ENCODE measurements at regions not wholly inside any gene's neighbourhood (a gene's known extent, or its start where the extent isn't known, plus 50 kb on each side); places are given as distances from the start of the nearest gene placed in this dataset.
"Not testable (repeated sequence)": the region's sequence is repeated elsewhere in the genome, so short reads cannot be mapped to it uniquely, and the experiment has no call there.

GRCh38 chr2:49804111-49804510 is 649.8 kb upstream of the FSHR start:
- DNase-seq (ENCODE audit: low spot score) = no peak

GRCh38 chr2:49801898-49802450 is 647.7 kb upstream of the FSHR start:
- no peak for DNase-seq (ENCODE audit: low spot score)

GRCh38 chr2:49798570-49798969 is 644.3 kb upstream of the FSHR start:
- no peak for DNase-seq (ENCODE audit: low spot score)

GRCh38 chr2:49796266-49796665 is 642.0 kb upstream of the FSHR start:
- no peak for DNase-seq (ENCODE audit: low spot score)

GRCh38 chr2:49794396-49794795 is 640.1 kb upstream of the FSHR start:
- DNase-seq (ENCODE audit: low spot score) = no peak

- DNase-seq (ENCODE audit: low spot score) = no peak
These were observed 634.0 kb upstream of the FSHR start for GRCh38 chr2:49788300-49788699.

- no peak for DNase-seq (ENCODE audit: low spot score)
These were observed 626.6 kb upstream of the FSHR start for GRCh38 chr2:49780949-49781348.

GRCh38 chr2:49772299-49772970 is 618.1 kb upstream of the FSHR start:
- no peak for DNase-seq (ENCODE audit: low spot score)

- no peak for DNase-seq (ENCODE audit: low spot score)
These were observed 616.6 kb upstream of the FSHR start for GRCh38 chr2:49770919-49771318.

GRCh38 chr2:49767316-49767715 is 613.0 kb upstream of the FSHR start:
- DNase-seq (ENCODE audit: low spot score) = no peak

- no peak for DNase-seq (ENCODE audit: low spot score)
These were observed 601.5 kb upstream of the FSHR start for GRCh38 chr2:49755777-49756176.

GRCh38 chr2:49754381-49754780 is 600.1 kb upstream of the FSHR start:
- DNase-seq (ENCODE audit: low spot score) = no peak

GRCh38 chr2:49753344-49753985 is 599.1 kb upstream of the FSHR start:
- no peak for DNase-seq (ENCODE audit: low spot score)

GRCh38 chr2:49737606-49738005 is 583.3 kb upstream of the FSHR start:
- DNase-seq (ENCODE audit: low spot score) = no peak

- DNase-seq (ENCODE audit: low spot score) = not testable (repeated sequence)
These were observed 578.6 kb upstream of the FSHR start for GRCh38 chr2:49732924-49733323.

- DNase-seq (ENCODE audit: low spot score) = no peak
These were observed 564.9 kb upstream of the FSHR start for GRCh38 chr2:49719241-49719640.

GRCh38 chr2:49715597-49715996 is 561.3 kb upstream of the FSHR start:
- no peak for DNase-seq (ENCODE audit: low spot score)

- no peak for DNase-seq (ENCODE audit: low spot score)
These were observed 560.1 kb upstream of the FSHR start for GRCh38 chr2:49714454-49714853.

GRCh38 chr2:49702740-49703139 is 548.4 kb upstream of the FSHR start:
- DNase-seq (ENCODE audit: low spot score) = no peak

GRCh38 chr2:49693961-49694360 is 539.6 kb upstream of the FSHR start:
- no peak for DNase-seq (ENCODE audit: low spot score)

GRCh38 chr2:49692022-49692421 is 537.7 kb upstream of the FSHR start:
- not testable (repeated sequence) for DNase-seq (ENCODE audit: low spot score)

- DNase-seq (ENCODE audit: low spot score) = no peak
These were observed 533.6 kb upstream of the FSHR start for GRCh38 chr2:49687918-49688317.

- no peak for DNase-seq (ENCODE audit: low spot score)
These were observed 532.7 kb upstream of the FSHR start for GRCh38 chr2:49686897-49687442.
